CD4-positive, alpha-beta T cell treated with Interleukin-15 for 4 hours (primary cell): ENCODE measurements at regions not wholly inside any gene's neighbourhood (a gene's known extent, or its start where the extent isn't known, plus 50 kb on each side); places are given as distances from the start of the nearest gene placed in this dataset.
"Not testable (repeated sequence)": the region's sequence is repeated elsewhere in the genome, so short reads cannot be mapped to it uniquely, and the experiment has no call there.

Experiments
- DNase-seq: peaks from one replicate; pipeline ENCODE4 v3.0.0-alpha.2; 2020; ENCODE audit warnings: low spot score

- DNase-seq, result no peak
Measured at GRCh38 chr19:30871979-30872378, 477.3 kb downstream of the TSHZ3 start.

GRCh38 chr19:30870876-30871275 lies 478.4 kb downstream of the TSHZ3 start:
- DNase-seq, result no peak

- DNase-seq, result no peak
Measured at GRCh38 chr19:30865511-30865910, 483.7 kb downstream of the TSHZ3 start.

GRCh38 chr19:30864391-30865215 lies 484.6 kb downstream of the TSHZ3 start:
- no peak for DNase-seq

- DNase-seq, result no peak
Measured at GRCh38 chr19:30862876-30863275, 486.4 kb downstream of the TSHZ3 start.

- no peak for DNase-seq
Measured at GRCh38 chr19:30861919-30862318, 487.3 kb downstream of the TSHZ3 start.

GRCh38 chr19:30857966-30858490 lies 485.8 kb downstream of the ZNF536 start:
- DNase-seq, result no peak

GRCh38 chr19:30857388-30857787 lies 485.2 kb downstream of the ZNF536 start:
- no peak for DNase-seq

- no peak for DNase-seq
Measured at GRCh38 chr19:30856786-30857185, 484.6 kb downstream of the ZNF536 start.

- DNase-seq, result no peak
Measured at GRCh38 chr19:30856376-30856775, 484.2 kb downstream of the ZNF536 start.

- no peak for DNase-seq
Measured at GRCh38 chr19:30855442-30855841, 483.3 kb downstream of the ZNF536 start.

GRCh38 chr19:30854661-30855060 lies 482.5 kb downstream of the ZNF536 start:
- no peak for DNase-seq

- DNase-seq, result no peak
Measured at GRCh38 chr19:30854207-30854606, 482.0 kb downstream of the ZNF536 start.

GRCh38 chr19:30853036-30853435 lies 480.9 kb downstream of the ZNF536 start:
- no peak for DNase-seq

- no peak for DNase-seq
Measured at GRCh38 chr19:30852168-30852567, 480.0 kb downstream of the ZNF536 start.

GRCh38 chr19:30851646-30852045 lies 479.5 kb downstream of the ZNF536 start:
- no peak for DNase-seq

GRCh38 chr19:30848636-30849425 lies 476.6 kb downstream of the ZNF536 start:
- DNase-seq, result no peak

GRCh38 chr19:30846102-30846501 lies 473.9 kb downstream of the ZNF536 start:
- no peak for DNase-seq

GRCh38 chr19:30842926-30843325 lies 470.7 kb downstream of the ZNF536 start:
- no peak for DNase-seq

GRCh38 chr19:30841934-30842333 lies 469.8 kb downstream of the ZNF536 start:
- no peak for DNase-seq

GRCh38 chr19:30830875-30831274 lies 458.7 kb downstream of the ZNF536 start:
- DNase-seq, result no peak

GRCh38 chr19:30825505-30825904 lies 453.3 kb downstream of the ZNF536 start:
- DNase-seq, result not testable (repeated sequence)

- no peak for DNase-seq
Measured at GRCh38 chr19:30824809-30825208, 452.6 kb downstream of the ZNF536 start.
